SW480 (cell line): ENCODE measurements at regions not wholly inside any gene's neighbourhood (a gene's known extent, or its start where the extent isn't known, plus 50 kb on each side); places are given as distances from the start of the nearest gene placed in this dataset.
A peak's percentile ranks its signal among the peaks of the same experiment; 100 is the strongest.

Experiments
- DNase-seq: peaks from one replicate; pipeline ENCODE4 v3.0.0-alpha.2; 2016; ENCODE audit warnings: low spot score

- no peak for DNase-seq
Measured at GRCh38 chr20:21033817-21034216, 72.3 kb downstream of the LINC00237 start.

- DNase-seq, result no peak
Measured at GRCh38 chr20:21031666-21032065, 74.5 kb downstream of the LINC00237 start.

GRCh38 chr20:21029341-21029740 lies 76.8 kb downstream of the LINC00237 start:
- no peak for DNase-seq

GRCh38 chr20:21028921-21029320 lies 77.2 kb downstream of the LINC00237 start:
- peak; percentile 71 for DNase-seq

GRCh38 chr20:21028436-21028835 lies 77.7 kb downstream of the LINC00237 start:
- no peak for DNase-seq

- DNase-seq, result peak; percentile 87
Measured at GRCh38 chr20:21027569-21027968, 78.6 kb downstream of the LINC00237 start.

GRCh38 chr20:21026951-21027350 lies 79.2 kb downstream of the LINC00237 start:
- DNase-seq, result no peak

GRCh38 chr20:21024420-21024819 lies 81.7 kb downstream of the LINC00237 start:
- DNase-seq, result no peak

GRCh38 chr20:21022925-21023324 lies 83.2 kb downstream of the LINC00237 start:
- no peak for DNase-seq

- DNase-seq, result no peak
Measured at GRCh38 chr20:21021472-21021790, 84.7 kb downstream of the LINC00237 start.

- no peak for DNase-seq
Measured at GRCh38 chr20:21020659-21021471, 85.3 kb downstream of the LINC00237 start.

GRCh38 chr20:21019814-21020658 lies 86.1 kb downstream of the LINC00237 start:
- no peak for DNase-seq

- DNase-seq, result no peak
Measured at GRCh38 chr20:21019468-21019813, 86.7 kb downstream of the LINC00237 start.

GRCh38 chr20:21018576-21018975 lies 87.6 kb downstream of the LINC00237 start:
- no peak for DNase-seq

GRCh38 chr20:21017528-21018085 lies 88.6 kb downstream of the LINC00237 start:
- DNase-seq, result peak; percentile 100

GRCh38 chr20:21016751-21017150 lies 89.4 kb downstream of the LINC00237 start:
- no peak for DNase-seq

- no peak for DNase-seq
Measured at GRCh38 chr20:21014528-21014927, 91.6 kb downstream of the LINC00237 start.

GRCh38 chr20:21008951-21009350 lies 97.2 kb downstream of the LINC00237 start:
- DNase-seq, result no peak

GRCh38 chr20:21006611-21007010 lies 99.5 kb downstream of the LINC00237 start:
- DNase-seq, result peak; percentile 78

GRCh38 chr20:21004386-21005076 lies 101.6 kb downstream of the LINC00237 start:
- no peak for DNase-seq

- no peak for DNase-seq
Measured at GRCh38 chr20:21003902-21004301, 102.3 kb downstream of the LINC00237 start.

GRCh38 chr20:21002486-21002885 lies 103.7 kb downstream of the LINC00237 start:
- no peak for DNase-seq
